Body of pancreas (tissue), 4 donors: ENCODE measurements at regions not wholly inside any gene's neighbourhood (a gene's known extent, or its start where the extent isn't known, plus 50 kb on each side); places are given as distances from the start of the nearest gene placed in this dataset.

Experiments used
- CTCF ChIP-seq, 7 experiments: fragments of 450-650 bp in 4 of 7; fragments of 200-600 bp in 3 of 7; sonication (generic) in 3 of 7; IDR thresholded peaks; one replicate each; pipeline ENCODE4 v1.5.1; 2016 to 2019; ENCODE audit warnings: antibody characterized with exemption in 7 of 7
- POLR2A ChIP-seq, 3 donors: fragments of 450-650 bp; IDR thresholded peaks; one replicate each; pipeline ENCODE4 v1.6.1; 2016; ENCODE audit warnings: antibody characterized with exemption in 3 of 3, mild to moderate bottlenecking in 2 of 3

GRCh38 chr20:17875981-17876385 lies 92.6 kb downstream of the SNX5 start:
- TF ChIP-seq CTCF (IDR thresholded peaks at IDR 0.05) (no peak), POLR2A (IDR thresholded peaks at IDR 0.05) (no peak)
